Lower lobe of right lung (tissue), 2 donors: ENCODE measurements at regions not wholly inside any gene's neighbourhood (a gene's known extent, or its start where the extent isn't known, plus 50 kb on each side); places are given as distances from the start of the nearest gene placed in this dataset.
A peak's percentile ranks its signal among the peaks of the same experiment; 100 is the strongest.

Source experiments
- ATAC-seq, 2 donors: fragments of 200-7000 bp; cut with Tn5 transposase; one replicate each; pipeline ENCODE4 v1.9.1; 2020 to 2022; ENCODE audit warnings: mild to moderate bottlenecking in 2 of 2, moderate library complexity in 2 of 2
- DNase-seq: peaks from one replicate; pipeline ENCODE4 v3.0.0-alpha.2; 2020
- H3K27ac ChIP-seq: fragments of 200-600 bp; one replicate; pipeline ENCODE4 v1.8.0; 2022
- H3K27me3 ChIP-seq: fragments of 200-600 bp; one replicate; pipeline ENCODE4 v1.8.0; 2022; ENCODE audit warnings: low read depth
- H3K36me3 ChIP-seq: fragments of 200-600 bp; one replicate; pipeline ENCODE4 v1.8.0; 2022; ENCODE audit warnings: mild to moderate bottlenecking
- H3K4me1 ChIP-seq: fragments of 200-600 bp; one replicate; pipeline ENCODE4 v1.8.0; 2022
- H3K4me3 ChIP-seq: fragments of 200-600 bp; one replicate; pipeline ENCODE4 v1.8.0; 2022; ENCODE audit warnings: mild to moderate bottlenecking
- H3K9me3 ChIP-seq: fragments of 200-600 bp; one replicate; pipeline ENCODE4 v1.8.0; 2022
- intact Hi-C: fragments of 100-400 bp; cut with DNase I; formaldehyde crosslinking; loops from one replicate; pipeline ENCODE4 v1.11.0; 2022
- TF ChIP-seq, protein P1 (sequence below): fragments of 200-600 bp; IDR thresholded peaks from one replicate; pipeline ENCODE4 v1.8.0; 2022; ENCODE audit warnings: antibody characterized with exemption, mild to moderate bottlenecking
- donor health status: DM: no; HTN: yes; CAD: no; lungs with severe emphysema.

DNA sequence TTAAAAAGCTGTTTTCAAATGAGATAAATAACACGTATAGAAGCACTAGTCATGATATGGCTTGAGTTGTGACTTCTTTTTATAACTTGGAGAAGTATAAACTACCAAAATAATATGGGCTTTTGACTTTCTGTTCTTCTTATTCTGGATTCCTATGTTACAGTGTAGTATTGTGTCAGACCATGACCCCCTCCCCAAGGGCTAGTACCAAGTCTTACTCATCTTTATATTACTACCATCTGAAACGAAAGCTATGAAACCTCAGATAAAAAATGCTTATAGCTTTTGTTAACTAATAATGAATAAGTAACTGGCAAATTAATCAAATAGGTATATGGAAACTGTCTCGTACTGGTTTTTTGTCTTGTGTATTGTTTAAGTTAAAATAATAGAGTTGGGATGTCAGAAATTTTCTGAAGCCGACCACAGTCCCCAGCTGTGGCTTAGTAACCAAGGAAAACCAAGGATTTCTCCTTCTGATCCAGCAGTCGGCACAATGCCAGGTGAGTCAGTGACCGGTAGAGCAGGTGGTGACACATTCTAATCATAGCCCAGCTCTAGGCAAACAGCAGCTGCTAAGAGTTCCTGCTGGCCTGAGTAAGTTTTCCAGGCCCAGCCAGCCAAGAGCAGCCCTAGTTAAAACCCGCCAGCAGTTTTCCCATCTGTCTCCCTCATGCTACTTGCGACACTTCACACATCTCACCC lies 163.3 kb upstream of the PRDX4 start:
- no peaks in the 10 kb centered on the region for H3K27me3 ChIP-seq
- no peaks in the 10 kb centered on the region for H3K36me3 ChIP-seq
- intact Hi-C loops: no loop called here
- TF ChIP-seq, protein P1, sequence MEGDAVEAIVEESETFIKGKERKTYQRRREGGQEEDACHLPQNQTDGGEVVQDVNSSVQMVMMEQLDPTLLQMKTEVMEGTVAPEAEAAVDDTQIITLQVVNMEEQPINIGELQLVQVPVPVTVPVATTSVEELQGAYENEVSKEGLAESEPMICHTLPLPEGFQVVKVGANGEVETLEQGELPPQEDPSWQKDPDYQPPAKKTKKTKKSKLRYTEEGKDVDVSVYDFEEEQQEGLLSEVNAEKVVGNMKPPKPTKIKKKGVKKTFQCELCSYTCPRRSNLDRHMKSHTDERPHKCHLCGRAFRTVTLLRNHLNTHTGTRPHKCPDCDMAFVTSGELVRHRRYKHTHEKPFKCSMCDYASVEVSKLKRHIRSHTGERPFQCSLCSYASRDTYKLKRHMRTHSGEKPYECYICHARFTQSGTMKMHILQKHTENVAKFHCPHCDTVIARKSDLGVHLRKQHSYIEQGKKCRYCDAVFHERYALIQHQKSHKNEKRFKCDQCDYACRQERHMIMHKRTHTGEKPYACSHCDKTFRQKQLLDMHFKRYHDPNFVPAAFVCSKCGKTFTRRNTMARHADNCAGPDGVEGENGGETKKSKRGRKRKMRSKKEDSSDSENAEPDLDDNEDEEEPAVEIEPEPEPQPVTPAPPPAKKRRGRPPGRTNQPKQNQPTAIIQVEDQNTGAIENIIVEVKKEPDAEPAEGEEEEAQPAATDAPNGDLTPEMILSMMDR: no peak
- H3K4me3 ChIP-seq: no peak overlapping the region
- DNase-seq (peak; percentile 70), ATAC-seq (peak; percentile 90 to 95)
- no peaks in the 10 kb centered on the region for H3K9me3 ChIP-seq
- H3K27ac ChIP-seq: peak overlapping the region; percentile 3
- H3K4me1 ChIP-seq: no peaks in the 10 kb centered on the region

DNA sequence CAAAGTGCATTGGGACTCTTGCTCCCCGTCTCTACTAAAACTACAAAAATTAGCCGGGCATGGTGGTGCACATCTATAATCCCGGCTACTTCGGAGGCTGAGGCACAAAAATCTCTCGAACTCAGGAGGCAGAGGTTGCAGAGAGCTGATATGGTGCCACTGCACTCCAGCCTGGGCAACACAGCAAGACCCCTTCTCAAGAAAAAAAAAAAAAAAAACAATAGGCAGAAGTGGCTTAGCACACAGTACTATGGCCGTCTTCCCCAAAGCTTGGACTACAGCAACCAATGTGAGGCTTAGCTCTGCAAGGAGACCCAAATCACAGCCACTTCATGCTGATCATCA lies 162.8 kb upstream of the PRDX4 start:
- ATAC-seq (no peak), DNase-seq (no peak)
- TF ChIP-seq, protein P1: no peak
- Histone ChIP-seq H3K9me3 (no peaks in the 10 kb centered on the region), H3K4me1 (no peaks in the 10 kb centered on the region), H3K36me3 (no peaks in the 10 kb centered on the region), H3K27me3 (no peaks in the 10 kb centered on the region), H3K27ac (no peak overlapping the region), H3K4me3 (no peak overlapping the region)
- intact Hi-C loops: no loop called here

DNA sequence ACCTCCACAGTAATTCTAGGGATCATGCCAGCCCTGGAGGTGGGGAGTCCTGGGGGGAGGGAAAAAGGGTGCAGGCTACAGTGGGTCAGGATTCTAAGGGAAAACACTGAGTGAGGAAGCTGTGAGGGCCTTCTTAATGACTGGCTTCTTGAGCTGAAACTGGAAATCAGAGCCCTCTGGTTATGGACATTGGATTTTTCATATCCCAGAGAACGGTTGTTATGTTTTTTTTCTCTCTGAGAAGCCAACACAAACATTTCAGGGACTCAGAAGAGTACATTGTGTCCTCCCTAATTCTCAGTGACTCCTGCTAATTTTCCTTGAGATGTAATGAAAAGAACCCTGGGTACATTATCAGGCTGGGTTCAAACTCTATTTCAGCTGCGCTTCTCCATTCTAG lies 162.4 kb upstream of the PRDX4 start:
- no peaks in the 10 kb centered on the region for H3K4me1 ChIP-seq
- H3K36me3 ChIP-seq: no peaks in the 10 kb centered on the region
- H3K4me3 ChIP-seq: no peak overlapping the region
- no peak overlapping the region for H3K27ac ChIP-seq
- no peaks in the 10 kb centered on the region for H3K27me3 ChIP-seq
- ATAC-seq: peak in 1 of 2 donors; percentile 9
- DNase-seq: no peak
- TF ChIP-seq, protein P1: no peak
- H3K9me3 ChIP-seq: no peaks in the 10 kb centered on the region
- intact Hi-C loops: no loop called here

DNA sequence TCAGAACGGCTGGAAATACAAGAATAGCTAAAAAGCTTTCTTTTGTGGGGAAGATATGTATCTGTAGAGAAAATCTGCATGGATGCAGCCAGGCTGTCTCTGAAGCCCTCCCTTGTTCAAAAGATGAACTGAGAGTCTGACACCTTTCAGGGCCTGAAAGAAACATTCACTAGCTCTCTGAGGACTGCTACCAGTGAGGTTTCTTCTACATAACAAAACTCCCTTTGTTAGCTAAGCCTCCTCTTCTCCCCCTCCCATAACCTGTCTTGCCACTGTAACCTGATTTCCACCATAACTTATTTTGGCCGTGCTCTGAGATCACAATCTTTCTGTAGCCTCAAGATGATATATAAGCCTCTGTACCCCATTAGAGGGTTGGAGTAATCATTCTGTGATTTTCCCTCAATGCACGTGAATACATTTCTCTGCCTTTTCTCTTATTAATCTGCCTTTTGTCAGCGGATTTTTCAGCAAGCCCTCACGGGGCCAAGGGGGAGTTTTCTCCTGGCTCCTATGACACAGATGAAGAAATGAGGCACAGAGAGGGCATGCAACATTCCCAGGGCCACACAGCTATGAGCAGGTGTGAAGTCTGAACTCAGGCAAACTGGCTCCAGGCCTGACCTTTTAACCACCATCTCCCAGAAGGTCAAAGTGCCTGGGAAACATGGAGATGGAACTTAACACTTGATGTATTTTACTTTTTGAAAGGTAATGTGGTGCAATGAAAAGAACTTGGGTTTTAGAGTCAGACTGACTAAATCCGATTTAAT lies 161.6 kb upstream of the PRDX4 start:
- no peak overlapping the region for H3K27ac ChIP-seq
- no peaks in the 10 kb centered on the region for H3K36me3 ChIP-seq
- intact Hi-C loops: no loop called here
- H3K27me3 ChIP-seq: no peaks in the 10 kb centered on the region
- no peaks in the 10 kb centered on the region for H3K9me3 ChIP-seq
- TF ChIP-seq, protein P1: no peak
- H3K4me3 ChIP-seq: no peak overlapping the region
- DNase-seq (no peak), ATAC-seq (no peak)
- no peaks in the 10 kb centered on the region for H3K4me1 ChIP-seq

DNA sequence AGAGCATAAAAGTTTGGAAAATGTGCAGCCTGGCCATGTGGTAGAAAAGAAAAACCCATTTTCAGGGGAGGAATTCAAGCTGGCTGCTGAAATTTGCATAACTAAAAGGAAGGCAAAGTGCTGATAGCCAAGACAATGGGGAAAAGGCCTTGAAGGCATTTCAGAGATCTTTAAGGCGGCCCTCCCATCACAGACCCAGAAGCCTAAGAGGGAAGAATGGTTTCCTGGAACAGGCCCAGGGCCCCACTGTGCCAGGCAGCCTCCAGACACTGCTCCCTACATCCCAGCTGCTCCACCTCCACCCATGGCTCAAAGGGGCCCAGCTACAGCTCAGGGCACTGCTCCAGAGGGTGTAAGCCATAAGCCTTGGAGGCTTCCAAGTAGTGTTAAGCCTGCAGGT lies 158.0 kb upstream of the PRDX4 start:
- intact Hi-C loops: no loop called here
- H3K4me1 ChIP-seq: no peaks in the 10 kb centered on the region
- no peaks in the 10 kb centered on the region for H3K27me3 ChIP-seq
- ATAC-seq: no peak
- H3K9me3 ChIP-seq: no peaks in the 10 kb centered on the region
- H3K4me3 ChIP-seq: no peak overlapping the region
- no peaks in the 10 kb centered on the region for H3K36me3 ChIP-seq
- H3K27ac ChIP-seq: no peak overlapping the region
- TF ChIP-seq, protein P1: no peak
- no peak for DNase-seq
